Stimulated activated CD8-positive, alpha-beta memory T cell treated with anti-CD3 and anti-CD28 coated beads, Interleukin-2, amount 100 ng/mL, for 1 hour (primary cell): ENCODE measurements at regions not wholly inside any gene's neighbourhood (a gene's known extent, or its start where the extent isn't known, plus 50 kb on each side); places are given as distances from the start of the nearest gene placed in this dataset.

ENCODE experiments used
- DNase-seq, 2 donors: peaks; one replicate each; pipeline ENCODE4 v3.0.0-alpha.2; 2020; ENCODE audit warnings: low read depth in 2 of 2

DNA sequence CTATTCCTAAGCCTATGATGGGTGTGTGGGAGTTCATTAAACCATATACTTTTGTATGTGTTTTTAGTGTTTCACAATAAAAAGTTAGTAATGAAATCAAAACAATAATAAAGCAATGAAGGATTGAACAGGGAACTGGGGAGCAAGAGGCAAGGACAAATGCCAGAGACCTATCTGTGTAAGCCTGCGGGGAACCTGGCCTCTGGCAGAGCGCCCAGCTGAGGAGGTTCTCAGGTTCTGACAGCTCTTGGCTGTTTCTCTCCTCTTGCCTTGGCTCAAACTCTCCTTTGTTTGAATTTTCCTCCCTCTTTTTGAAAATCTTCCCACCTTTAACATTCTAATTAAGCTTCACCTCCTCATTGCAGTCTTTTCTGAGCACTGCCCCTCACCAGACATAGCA is 200.0 kb upstream of the NCKAP5 start:
- DNase-seq: no peak

DNA sequence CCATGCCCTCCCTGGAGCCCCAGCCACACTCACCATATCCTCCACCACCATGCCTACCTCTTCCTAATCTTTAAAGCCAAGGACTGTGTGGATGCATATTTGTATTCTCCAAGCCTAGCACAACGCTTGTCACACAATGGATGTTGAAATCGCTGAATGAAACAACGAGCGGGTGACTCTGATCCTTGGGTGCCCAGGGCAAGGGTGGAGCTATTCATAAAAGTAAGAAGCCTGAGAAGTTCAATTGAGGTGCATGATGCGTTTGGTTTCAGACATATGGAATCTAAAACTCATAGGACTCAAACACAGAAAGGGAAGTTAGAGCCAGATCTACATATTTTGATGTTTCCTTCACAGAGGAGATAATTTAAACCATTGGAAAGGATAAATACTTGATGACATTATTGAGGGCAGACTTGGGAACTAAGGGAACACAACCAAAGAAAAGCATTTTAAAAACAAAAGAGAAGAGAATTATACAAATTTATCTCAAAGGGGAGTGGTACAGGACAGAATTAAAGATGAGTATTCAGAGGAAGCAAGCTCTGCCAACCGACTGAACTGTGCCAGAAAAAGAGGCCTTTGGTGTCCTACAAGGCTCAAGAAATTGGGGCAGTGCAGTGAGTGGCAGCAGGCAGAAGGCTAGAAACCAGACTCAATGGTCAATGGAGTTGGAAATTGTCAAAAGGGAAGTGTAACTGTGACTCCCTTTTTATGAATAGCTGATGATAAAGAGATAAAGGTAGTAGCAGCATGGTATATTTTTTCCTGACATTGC is 200.6 kb upstream of the NCKAP5 start:
- DNase-seq: no peak

DNA sequence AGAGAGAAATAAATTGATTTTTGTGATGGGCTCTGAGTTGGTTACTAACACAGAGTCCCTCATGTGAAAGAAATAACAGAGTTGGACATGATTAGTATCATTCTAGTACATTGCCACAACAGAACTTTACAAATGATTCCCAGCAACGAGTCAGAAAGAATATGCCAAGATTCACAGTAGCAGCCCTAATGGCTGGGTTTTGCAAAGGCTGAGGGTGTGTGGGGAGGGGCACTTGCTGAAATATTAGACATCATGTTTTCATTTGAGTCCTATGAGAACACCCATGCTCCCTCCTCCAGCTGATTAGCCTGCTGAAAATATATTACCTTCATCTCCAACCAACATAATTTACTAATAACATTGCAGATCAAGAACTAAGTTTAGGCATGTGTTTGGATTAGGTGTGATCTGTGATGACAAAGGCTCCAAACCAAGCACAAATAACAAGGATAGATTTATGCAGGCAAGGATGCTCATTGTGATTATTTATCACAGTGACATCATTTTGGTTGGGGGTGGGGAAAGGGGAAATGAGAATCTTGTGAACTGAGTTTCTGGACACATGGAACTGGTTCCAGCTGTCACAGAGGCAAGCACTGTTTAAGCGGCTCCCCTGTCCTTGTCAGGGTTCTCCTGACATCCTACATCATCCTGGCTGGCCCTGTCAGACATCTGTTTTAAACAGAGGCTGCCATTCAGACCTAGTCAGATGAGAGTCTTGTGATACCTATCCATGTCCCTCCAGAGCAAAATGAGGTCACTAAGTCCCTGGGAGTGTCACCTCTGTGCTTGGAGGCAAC is 205.8 kb upstream of the NCKAP5 start:
- no peak for DNase-seq

DNA sequence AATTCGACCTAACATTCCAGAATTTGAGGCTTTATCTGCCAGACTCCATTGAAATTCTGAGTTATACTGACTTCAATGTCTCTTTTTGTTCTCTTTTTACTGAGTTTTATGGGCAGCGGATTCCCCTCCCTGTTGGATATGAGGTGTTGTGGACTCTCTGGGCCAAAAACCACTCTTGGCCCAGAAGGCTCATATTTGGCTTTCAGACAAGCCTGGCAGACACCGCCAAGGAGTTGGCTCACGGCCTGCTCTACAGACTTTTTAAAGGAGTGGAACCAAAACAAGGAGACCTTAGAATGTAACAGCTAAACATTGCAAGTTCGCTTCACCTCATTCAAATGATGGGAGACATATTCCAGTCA is 206.4 kb upstream of the NCKAP5 start:
- no peak for DNase-seq

DNA sequence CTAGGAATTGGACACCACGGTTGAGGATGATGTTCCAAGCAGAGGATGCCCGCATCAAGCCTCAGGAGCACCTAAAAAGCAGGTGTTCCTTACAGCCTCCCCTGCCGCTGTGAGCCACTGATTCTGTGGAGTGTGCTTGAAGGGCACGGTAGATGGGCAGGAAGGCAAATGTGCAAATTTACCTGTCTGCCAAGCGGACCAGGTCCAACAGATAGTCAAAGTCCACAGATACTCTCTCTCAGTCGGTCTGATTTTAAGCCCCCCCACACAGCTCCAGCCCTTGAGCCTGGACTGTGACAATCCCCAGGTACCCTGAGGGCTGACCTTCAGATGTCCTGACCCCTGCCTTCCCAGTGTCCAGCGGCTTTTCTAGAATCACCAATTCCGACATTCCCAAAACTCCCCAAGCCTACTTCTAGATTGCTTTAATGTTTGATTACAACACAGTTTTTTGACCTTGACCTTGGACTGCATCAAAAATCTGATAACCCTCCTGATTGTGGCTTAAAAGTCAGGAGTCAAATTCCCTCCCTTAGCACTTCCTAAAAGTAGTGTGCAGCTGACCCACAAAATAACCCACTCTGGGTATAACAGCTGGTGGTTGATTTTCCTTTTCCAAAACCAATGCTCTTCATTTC is 208.8 kb upstream of the NCKAP5 start:
- DNase-seq: no peak

DNA sequence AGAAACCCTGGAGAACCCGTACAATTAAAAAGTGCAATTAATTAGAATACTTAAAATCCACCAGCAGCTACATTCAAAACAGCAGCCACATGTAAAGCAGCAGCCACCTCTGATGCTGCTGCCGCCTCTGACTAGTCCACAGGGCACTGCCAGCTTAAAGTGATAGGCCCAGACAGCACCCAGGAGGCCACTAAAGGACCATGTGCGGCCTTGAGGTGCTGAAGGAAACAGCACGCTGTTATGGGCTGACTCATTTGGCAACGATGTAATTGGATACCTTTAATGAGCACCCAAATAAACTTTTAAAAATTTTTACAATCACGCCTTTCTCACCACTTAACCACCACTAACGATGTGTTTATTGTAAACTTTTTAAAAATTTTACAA is 209.3 kb upstream of the NCKAP5 start:
- no peak for DNase-seq

DNA sequence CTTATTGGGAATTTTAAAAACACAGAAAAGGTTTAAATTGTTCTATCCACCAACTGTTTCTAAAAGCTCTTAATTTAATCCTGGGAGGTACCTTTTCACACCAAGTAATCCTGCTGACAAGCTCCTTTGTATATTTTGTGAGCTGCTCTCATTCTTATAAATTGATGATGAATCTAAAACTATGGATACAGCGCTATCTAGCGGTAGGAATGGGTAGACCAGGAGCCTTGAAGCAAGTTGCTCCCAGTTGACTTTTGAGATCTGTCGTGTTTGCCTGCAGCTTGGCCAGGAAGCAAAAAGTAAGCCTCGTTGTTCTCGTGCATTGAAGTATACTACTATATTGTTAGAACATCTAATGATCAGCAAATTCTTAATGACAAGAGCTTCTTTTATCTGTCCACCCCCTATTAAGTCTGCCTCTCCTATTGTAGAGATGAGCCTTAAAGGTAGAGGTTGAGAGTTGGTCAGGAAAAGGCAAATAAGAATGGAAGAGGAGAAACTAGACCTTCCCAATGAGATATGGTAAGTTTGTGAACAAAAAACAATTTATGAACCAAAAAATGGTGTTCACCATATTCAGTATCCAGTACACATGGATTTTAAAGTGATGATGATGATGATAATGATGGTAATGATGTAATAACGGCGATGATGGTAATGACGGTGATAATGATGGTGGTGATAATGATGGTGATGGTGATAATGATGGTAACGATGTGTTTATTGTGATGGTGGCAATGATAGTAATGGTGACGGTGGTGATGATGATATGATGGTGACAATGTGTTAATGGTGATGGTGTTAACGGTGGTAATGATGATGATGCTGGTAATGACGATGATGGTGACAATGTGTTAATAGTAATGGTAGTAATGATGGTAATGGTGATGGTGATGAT is 212.1 kb upstream of the NCKAP5 start:
- DNase-seq: no peak

DNA sequence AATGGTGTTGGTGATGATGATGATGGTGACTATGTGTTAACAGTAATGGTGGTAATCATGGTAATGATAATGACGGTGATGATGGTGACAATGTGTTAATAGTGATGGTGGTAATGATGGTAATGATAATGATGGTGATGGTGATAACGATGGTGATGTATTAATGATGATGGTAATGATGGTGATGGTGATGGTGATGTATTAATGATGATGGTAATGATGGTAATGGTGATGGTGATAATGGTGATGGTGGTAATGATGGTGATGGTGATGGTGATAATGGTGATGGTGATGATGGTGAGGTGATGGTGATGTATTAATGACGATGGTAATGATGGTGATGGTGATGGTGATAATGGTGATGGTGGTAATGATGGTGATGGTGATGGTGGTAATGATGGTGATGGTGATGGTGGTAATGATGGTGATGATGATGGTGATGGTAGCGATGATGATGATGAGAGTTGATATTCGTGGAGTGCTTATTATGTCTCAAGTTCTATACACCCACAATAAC is 212.8 kb upstream of the NCKAP5 start:
- no peak for DNase-seq

DNA sequence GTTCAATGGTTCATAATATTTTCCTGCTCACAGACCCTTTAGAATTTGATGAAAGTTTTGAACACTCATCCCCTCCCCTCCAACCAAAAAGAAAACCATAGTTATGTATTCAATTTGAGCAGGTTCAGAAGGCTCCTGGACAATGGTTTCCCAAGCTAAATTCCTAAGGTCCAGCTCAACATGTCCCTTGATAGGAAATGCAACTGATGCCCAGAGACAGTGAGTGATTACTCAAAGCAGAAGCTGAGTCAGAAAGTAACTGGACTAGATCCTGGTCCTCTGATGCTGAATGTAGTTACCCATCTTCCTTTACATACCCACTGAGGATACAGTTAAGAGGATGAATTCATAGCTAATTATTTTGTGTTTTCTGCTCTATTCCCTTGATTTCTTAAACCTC is 218.9 kb upstream of the NCKAP5 start:
- DNase-seq: no peak

DNA sequence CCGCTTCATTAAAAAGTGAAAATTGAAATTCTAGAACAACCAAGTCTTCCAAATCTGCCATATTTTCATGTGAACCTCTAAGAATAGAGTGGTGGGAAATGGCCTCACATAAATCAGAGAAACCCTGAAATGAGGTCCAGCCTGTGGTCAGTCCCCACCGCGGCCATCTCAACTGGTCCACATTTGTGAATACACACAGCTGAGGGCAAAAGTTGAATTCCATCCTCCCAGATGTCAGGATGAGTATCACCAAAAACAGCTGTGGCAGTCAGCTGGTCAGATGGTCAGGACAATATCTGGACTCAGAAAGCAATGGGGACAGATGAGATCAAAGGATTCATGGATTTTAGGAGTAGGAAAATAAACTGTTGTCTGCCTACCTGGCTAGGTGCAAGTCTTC is 219.4 kb upstream of the NCKAP5 start:
- no peak for DNase-seq

DNA sequence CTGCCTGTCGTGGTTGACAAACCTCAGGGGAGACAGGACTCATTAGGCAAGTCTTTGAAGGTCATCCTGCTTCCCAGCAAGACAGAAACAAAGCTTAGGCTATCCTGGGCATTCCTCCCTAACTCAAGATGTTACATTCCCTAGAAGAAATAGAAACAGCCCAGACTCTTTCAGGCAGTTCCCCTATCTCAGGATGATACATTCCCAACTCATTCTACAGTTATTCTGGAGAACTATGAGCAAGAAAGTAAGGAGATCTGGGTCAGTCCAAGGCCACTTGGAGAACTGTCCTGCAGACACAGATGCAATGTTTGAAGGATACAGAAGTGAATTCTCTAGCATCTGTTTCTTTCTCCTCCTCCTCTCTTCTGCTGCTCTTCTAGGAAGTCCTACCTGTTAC is 220.1 kb upstream of the NCKAP5 start:
- no peak for DNase-seq

DNA sequence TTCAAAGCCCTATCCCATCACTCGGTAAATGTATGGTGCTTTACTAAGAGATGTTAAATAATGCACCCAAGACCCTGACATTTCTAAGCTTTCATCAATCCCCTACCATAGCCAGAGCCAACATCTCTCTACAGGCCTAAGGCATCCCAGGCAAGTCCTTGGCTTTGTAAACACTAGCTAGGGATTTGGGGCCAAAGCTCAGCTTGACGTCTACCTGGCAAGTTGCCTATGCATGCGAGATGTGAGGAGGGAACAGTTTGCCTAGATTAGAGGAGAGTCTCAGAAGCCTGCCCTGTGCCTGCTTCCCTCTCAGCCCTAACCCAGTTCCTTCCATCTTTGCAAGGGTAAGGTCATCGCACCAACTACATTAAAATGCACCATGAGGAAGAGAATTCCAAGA is 221.5 kb upstream of the NCKAP5 start:
- no peak for DNase-seq

DNA sequence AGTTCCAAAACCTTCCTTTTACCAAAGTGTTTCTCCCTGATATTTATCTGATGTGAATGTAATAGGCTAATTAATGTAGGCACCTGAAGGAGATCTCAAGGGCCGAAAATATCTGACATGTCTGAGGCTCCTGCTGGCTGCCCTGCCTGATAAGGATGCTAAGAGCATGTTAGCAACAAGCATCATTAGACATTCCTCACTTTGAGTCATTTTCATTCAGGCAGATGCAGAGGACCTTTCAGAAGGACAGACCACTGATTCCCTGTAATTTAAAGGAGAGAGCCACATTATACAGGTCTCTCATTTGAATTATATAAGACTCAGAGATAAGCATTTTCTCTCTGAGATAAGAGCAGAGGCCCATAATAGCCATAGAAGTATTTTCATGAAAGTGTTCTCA is 222.4 kb upstream of the NCKAP5 start:
- DNase-seq: no peak

DNA sequence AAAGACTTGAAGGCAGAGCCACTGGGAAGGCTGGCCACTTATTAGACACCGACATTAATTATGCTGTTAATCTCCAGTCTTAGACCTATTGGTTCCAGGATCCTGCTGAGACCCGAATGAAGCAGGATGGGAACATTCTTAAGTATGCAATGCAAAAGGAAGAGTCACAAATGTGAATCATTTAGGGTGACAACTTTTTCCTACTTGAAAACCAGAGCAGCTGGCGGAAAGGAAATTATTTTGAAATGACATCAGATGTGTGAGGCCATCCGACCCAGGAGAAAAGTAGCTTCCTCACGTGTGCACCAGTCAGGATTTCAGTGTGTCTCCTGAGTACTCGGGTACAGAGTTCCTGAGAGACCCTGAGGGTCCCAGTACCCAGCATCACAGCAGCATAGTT is 222.9 kb upstream of the NCKAP5 start:
- no peak for DNase-seq

DNA sequence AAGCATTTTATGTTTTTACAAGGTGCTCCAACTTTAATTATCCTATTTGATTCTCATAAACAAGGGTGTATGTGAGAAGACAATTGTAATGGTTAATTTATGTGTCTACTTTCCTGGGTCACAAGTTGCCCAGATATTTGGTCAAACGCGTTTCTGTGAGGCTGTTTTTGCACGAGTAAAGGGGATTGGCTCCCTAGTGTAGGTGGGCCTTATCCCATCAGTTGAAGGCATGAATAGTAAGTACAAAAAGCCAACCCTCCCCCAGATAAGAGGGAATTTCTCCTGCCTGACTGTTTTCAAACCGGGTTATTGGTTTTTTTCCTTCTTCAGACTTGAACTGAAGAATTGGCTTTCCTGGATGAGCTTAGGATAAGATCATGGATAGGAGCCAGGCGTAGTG is 224.0 kb upstream of the NCKAP5 start:
- DNase-seq: no peak

DNA sequence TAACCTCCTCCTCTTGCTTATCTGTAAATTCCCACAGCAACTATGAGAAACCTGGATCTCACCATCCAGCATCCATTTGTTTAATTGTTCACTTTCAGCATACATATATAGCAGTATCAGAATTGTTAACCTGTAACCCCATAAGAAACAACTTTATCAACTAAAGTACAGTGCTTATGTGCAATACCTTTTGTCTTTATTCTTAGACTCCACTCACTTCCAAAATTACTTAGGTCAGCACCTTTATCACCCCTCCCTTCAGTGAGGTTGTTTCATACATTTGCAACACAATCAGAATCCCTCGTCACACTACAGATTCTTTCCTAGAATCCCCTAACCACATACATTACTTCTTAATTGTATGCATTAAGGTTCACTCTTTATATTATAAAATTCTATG is 225.9 kb upstream of the NCKAP5 start:
- DNase-seq: no peak

DNA sequence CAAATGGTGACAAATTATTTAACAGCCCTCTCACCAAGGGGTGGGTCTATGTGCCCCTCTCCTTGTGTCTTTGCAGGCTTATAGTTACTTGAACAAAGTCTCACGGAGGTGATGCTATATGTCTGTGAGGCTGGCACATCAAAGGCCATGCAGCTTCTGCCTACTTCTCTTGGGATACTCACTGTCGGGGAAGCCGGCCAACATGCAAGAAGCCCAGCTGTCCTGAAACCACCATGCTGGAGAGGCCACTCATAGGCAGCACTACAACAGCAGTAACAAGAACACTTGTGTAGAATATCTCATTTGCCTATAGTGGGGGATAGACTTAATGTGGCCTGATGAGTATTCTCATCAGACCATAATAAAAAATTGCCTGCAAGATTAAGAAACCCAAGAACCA is 233.7 kb upstream of the NCKAP5 start:
- DNase-seq: no peak

DNA sequence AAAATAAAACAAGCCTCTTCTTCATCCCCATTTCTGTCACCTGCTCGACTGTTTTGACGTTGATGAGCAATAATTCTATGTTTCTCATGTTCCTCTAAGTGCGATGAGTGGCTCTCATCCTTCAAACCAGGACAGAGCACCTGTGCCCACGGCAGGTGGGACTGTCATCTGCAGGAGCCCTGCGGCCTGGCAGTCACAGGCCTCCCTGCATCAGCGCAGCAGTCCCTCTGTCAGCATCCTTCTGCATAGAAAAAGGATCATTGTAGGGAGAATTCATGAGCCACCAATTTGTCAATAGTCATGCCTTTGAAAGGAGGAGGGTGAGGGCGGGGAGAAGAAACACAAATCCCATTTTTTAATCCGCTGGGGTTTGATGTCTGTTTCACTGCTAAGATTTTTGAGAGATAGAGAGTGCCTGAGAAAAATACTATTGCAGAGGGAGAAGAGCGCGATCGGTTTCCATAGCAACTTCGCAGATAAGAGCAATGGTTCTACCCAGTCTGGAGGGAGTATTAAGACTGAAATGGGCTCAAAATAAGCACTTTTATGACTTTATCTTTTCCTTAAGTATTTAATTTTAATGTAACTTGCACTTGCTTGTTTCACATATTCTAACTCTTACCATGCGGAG is 234.3 kb upstream of the NCKAP5 start:
- DNase-seq: no peak

DNA sequence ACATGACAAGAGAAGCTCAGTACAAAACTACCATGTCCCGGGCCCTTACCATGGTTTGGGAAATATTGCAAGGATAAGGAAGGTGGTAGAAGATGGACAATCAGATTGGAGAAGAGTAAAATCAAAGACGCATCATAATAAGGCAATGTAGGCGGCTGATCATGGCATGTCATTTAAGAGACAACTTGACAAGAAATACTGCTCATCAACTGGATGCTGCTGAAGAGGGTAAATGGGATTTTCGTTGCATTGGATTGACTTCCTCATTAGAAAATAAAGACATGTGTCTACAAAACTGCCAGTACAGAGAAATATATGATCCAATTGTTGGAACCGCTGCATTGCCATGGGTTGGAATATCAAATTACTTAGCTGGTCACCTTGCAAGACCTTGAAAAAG is 238.3 kb upstream of the NCKAP5 start:
- no peak for DNase-seq

DNA sequence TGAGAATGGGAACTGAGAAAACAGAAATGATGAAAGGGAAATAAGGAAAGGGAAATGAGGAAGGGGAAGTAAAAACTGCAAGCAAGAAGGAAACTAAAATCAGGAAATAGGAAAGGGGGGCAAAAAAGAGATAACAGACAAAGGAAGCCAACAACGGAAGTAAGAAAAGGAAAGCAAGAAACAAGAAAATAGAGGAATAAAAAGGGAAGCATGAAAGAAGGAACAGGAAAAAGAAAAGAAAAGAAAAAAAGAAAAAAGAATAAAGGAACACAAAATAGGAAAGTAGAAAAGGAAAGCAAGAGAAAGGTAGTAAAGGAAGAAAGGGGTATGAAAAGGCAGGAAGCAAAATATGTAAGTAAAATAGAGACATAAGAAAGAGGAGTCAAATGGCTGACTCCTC is 241.2 kb upstream of the NCKAP5 start:
- DNase-seq: no peak

DNA sequence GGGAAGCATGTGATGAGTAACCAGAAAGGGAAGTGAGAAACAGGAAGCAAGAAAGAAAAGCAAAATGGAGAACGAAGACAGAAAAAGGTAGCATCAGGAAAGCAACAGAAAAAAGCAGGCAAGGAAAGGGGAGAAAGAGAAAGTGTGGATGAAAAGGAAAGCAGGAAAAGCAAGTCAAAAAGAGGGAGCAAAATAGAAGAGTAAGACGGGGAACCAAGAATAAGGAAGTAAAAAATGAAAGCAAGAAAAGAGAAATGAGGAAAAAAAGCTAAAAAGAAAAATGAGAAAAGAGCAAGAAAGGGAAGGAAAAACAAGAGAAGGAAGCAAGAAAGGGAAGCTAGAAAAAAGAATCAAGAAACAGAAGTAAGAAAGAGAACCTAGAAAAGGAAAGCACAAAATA is 242.3 kb upstream of the NCKAP5 start:
- no peak for DNase-seq
